GM18907 (cell line): ENCODE measurements at regions not wholly inside any gene's neighbourhood (a gene's known extent, or its start where the extent isn't known, plus 50 kb on each side); places are given as distances from the start of the nearest gene placed in this dataset.

Experiments
- ATAC-seq: cut with Tn5 transposase; IDR thresholded peaks from one replicate; pipeline ENCODE4 v1.9.1; 2021; ENCODE audit warnings: mild to moderate bottlenecking, moderate library complexity; ENCODE audit not compliant: unreplicated experiment

DNA sequence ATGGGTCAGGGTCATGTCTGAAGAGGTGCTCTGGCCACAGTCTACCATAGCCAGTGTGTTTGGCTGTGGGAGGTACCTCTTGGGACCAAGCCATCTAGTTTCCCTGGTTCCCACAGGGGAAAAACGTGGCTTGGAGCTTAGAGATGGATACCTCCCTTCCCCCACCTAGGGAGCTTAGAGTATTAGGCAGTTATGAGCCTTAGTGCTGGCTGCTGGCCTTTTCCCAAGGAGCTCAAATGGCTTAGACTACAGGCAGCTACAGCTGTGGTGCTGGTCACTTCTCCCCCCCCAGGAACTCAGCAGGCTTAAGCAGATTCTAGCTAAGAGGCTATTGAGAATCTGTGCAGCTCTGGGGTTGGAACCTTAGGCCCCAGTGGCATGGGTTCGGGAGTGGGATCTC is 591.2 kb downstream of the NSUN3 start:
- ATAC-seq = no peak

DNA sequence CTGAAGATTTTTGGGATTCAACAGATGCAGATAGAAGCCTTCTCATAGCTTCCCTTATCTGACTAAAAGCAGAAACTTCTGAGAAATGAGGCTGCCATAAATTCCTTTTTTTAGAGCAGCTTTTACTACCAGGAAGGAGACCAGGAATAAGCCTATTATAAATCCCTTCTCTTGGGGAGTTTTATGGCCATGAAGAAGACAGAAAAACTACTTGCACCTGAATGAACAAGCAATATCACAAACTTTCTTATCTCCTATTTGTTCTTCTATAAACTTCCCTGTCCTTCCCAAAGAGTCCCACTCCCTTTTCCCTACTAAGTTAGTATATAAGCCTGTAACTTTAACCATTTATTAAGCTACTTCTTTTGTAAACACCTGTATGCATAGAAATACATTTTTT is 603.1 kb downstream of the NSUN3 start:
- ATAC-seq = no peak

DNA sequence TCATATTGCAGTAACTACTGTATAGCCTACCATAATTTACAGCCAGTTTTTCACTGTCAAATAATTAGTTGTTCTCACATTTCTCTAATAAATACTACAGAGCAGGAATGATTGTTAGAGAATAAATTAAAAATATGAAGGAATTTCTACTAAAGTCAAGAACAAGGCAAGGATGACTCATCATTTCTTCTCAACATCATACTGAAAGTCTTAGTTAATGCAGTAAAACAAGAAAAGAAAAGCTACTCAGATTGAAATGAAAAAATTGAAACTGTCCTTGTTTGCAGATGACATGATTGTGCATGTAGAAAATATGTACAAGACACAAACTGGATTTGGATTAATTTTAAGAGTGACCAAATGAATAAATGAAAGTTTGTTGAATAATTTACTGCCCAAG is 608.2 kb downstream of the NSUN3 start:
- no peak for ATAC-seq

DNA sequence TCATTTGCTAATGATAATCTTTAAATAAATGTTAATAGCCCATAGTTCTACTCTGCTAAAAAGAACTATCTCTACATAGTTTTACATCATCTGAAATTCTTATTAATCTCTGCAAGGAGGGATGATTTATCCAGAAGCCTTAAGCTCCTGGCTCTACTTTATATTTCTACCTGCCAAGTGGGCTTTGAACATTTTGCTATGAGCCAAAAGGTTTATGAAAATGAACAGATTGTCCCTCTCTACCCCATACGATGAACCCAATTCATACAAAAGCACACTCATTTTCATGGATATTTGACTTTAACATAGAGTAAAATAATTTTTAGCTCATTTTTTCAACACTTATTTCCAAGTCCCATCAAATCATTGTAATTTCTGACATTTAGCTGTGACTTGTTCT is 611.0 kb downstream of the NSUN3 start:
- no peak for ATAC-seq

DNA sequence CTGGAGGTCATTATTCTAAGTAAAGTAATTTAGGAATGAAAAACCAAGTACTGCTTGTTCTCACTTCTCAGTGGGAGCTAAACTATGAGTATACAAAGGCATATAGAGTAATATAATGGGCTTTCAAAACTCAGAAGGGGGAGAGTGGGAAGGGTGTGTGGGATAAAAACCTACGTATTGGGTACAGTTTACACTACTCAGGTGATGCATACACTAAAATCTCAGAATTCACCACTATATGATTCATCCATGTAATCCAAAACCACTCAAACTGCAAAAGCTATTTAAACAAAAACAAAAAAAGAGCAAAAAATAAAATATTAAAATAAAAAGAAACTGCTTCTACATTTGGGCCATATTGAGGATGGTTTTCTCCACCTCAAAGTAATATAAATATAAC is 623.3 kb downstream of the NSUN3 start:
- no peak for ATAC-seq

DNA sequence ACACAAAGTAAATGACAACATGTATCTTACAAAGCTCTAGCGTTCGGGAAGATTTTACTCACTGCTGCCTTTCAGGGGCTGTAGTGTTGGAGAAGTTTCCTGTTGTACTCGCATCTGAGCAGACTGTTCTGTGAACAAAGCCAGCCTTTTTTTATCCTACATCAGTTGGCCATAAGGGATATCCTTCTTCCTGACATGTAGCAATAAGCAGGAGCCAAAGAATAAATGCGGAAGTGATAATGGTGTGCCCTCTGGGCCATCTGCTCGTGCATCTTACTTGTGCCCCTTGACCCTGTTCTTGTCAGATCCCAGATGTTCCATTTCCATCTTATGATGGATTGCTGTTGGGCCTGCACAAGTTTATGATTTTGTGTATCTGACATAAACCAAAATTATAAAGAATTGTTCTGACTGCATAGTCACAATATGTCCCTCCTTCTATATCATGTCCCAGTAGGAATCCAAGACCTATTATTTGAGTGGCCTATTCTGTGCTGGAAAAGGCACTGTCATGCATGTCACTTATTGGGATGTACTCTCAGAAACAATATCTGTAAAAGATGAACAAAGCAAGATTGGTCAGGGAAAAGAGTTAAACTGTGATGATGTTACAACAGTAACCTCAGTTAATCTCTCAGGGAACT is 631.3 kb downstream of the NSUN3 start:
- ATAC-seq = no peak

DNA sequence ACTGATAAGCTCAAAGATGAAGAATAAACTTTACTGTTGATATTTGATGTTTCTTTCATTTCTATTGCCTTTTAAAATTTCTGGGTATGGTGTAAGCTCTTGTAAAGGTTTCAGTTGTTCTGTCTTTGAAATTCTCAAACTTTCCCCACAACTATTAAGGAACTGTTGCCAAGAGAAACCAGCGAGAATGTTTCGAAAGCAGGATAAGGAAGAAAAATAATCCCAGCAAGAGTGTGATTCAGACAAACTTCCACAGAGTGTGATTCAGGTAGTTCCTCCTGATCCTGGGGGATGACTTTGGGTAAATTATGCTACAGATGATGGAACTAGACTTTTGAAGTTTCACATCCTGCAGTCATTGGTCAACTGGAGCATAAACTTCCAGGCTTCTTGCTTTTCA is 632.0 kb downstream of the NSUN3 start:
- ATAC-seq = no peak

DNA sequence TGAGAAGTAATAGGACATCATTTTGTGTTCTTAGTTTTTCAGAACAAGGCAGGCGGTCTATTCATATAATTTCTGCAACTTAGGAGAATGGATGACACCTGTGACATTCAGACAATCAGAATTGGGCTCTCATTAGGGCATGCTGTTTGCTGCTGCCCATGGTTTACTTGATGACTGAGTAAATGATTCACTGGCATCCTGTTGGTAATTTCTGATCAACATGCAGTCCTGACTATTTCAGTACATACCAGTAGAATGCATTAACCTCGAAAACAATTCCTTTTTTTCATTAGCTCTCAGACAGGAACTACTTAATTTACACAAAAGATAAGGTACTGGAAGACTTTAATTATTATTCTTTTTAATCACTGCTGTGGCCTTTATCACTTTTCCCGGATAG is 641.6 kb downstream of the NSUN3 start:
- no peak for ATAC-seq

DNA sequence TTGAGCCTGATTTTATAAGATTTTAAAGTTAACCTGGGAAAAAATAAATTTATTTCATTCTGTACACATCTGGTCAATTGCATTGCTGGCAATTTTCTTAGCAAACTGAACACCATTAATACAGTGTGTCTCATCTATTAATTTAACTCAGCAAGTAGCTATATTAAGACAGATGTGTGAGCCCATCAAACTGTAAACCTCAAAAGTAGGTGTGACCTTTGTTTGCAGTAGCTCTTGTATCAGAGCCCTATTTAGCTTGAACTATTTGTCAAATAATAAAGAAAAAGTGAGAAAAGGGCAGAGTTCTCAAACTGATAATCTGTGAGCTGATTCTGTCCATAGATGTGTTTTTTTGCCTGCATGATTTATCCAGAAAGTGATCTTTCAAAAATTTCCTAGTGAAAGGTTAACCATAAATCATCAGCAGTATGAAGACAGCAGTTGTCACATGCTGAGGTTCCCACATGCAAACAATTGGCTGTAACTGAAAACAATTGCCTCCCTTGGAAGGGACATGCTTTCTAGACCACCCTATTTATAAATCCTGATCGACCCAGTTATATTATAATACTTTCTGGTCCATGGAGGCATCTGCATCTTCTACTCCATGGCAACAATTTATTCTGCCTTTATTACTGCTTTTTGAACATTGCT is 646.5 kb downstream of the NSUN3 start:
- ATAC-seq = no peak

DNA sequence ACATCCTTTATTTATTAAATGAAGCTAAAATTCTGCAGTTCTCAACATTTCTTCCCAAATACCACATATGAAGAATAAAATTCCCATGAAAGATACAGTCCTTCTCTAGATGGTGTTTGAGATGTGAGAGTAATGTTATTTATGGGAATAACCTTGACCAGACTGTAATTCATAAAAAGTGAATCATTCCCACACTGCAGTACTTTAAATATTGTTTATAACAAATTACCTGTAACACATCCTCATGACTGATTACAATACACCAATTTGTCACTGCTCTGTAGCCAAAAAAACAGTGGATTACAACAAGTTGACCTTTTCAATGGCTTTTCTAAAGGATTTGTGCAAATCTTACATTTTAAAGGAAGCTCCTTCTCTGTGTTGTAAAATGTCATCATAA is 651.3 kb downstream of the NSUN3 start:
- ATAC-seq = no peak

DNA sequence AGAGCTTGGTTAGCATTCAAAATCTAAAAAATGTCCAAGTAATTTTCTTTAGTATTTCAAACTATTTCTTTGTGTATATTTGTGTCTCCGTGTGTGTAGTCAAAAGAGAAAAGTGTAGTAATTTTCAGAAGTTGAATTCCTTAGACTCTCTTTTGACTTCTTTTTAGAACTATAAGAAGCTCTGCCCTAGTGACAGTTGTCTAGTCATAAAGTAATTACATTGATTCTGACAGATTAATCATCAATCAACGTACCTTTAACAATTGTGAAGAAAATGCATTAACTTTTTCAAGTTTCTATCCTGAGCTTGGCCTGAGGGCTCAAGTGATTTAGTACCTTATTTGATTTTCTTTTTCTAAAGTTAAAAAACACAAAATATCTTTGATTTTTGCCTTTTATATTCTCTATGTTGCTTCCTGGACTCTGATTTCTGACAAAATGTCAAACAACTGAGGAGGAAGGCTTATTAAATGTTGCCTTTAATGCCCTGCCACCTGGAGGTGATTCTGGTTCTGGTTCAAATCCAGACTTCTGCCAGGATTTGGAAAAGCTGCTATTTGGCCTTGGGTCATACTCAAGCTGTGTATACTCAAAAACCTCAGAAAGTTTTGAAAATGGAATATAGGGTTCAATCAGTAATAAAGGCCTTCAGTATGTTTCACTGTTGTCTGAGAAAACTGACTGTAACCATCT is 653.6 kb downstream of the NSUN3 start:
- ATAC-seq = no peak

DNA sequence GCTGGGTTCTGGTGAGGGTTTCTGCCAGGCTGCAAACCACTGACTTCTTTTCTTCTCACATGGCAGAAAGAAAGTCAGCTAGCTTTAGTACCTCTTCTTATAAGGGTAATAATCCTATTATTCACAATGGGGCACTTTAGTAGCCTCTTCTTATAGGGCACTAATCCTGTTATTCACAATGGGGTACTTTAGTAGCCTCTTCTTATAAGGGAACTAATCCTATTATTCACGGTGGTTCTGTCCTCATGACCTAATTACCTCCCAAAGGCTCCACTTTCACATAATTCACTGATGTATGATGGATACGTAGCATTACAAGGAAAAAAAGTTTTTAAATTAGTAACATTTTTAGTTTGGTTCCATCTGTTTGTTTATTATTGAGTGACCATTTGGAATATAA is 671.3 kb downstream of the NSUN3 start:
- no peak for ATAC-seq

DNA sequence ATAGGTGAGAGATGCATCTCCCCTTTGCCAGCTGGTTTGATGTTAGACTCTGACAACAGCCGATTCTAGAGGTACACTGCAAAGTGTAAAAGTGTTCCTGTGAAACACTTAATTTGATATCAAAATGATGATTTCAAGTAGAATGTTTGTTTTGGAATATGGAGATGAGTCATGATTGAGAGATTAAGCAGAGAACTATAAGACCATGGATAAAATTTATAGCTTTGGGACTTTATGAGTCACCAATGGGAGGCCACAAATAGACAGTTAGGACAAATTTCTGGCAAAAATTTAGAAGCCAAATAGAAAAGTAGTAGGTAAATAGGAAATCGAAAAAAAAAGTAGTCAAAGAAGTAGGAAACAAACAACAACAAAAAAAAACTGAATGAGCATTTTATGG is 672.5 kb downstream of the NSUN3 start:
- no peak for ATAC-seq

DNA sequence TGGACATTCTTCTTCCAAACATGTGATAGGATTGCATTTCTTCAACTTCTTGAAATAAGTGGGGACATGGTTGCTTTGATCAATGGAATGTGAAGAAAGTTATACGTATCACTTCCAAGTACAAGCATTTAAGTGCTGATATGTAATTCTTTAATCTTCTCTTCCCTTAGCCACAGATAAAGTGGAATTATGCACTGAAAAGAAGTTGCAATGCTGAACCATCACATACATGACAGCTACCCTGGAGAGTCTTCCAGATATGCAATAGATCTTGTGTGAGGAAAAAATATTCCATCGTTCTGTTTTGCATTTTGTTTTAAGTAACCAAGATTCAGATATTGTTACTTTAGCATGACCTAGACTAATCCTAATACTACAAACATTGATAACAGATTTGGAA is 674.3 kb downstream of the NSUN3 start:
- no peak for ATAC-seq

DNA sequence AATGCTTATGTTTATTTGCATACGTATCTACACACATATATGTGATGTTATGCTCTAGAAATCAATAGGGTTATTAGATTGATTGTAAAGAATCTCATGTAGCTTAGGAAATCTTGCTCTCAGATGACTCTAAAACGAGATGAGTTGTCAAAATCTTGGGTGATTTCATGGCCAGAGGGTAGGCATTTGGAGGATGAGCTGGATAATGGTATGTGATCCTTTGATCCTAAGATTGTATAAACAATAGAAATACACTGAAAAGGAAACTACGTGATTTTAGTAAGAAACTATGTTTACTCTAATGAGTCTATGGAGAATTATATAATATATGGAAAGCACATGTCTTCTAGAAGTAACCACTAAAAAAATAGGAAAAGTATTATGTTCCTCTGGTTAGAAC is 676.6 kb downstream of the NSUN3 start:
- ATAC-seq = no peak

DNA sequence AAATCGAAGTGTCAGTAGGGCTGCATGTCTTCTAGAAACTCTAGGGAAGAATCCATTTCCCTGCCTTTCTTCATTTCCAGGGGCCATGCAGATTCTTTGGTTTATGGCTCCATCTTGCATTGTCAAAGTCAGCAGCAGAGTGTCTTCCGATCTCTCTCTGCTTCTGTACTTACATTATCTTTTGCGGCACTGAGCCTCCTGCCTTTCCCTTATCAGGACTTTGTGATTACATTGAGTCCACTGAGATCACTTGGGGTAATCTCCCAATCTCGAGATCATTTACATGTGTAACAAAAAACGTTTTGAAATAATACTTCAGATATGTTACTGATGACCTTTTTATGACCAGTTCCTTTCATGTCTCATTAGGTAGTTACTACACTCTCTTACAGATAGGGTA is 695.9 kb downstream of the NSUN3 start:
- ATAC-seq = no peak

DNA sequence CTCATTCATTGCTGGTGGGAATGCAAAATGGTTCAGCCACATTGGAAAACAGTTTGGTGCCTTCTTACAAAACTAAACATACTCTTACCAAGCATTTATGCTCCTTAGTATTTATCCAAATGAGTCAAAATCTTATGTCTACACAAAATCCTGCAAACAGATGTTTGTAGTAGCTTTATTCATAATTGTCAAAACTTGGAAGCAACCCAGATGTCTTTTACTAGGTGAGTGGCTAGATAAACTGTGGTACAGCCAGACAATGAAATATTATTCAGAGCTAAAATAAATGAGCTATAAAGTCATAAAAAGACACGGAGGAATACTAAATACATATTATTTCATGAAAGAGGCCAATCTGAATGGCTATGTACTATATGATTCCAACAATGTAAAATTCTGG is 709.5 kb downstream of the NSUN3 start:
- no peak for ATAC-seq

DNA sequence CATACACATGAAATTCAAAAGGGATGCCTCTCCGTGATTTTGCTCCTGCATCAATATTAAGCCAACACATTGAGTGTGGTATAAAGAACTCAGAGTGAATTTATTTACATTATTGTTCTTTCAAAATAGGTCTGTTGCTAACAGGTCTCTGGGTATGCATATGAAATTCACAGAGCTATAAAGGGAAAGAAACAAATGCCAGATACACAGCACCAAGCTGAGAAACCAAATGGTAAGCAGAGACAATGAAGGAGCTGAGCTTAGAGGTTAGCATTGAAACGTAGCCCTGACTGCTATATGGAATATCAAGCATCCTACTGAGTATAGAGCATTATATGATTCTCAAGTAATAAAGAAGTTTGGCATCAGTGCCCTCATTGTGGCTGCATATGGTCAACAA is 712.9 kb downstream of the NSUN3 start:
- no peak for ATAC-seq

DNA sequence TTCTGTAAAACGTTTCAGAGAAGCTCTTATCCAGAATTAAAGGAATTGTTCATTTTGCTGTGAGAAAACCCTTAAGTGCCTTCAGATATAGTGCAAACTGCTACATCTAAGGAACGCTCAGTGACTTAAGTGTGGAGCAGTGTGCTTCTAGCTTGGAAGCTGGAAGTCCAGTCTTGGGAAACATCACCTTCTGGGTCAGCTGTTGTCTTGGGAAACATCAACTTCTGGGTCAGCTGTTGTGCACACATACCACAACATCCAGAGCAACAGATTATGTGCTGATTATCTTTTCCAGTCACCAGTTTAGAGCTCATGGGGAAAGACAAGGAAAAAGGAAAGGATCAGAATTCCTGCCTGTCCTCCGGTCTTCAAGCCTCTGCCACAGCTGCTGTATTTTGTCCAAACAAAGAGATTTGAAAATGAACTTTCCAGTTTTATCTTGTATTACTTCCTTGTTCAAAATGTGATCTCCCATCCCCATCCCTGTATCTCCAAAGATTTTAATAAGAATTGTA is 713.6 kb downstream of the NSUN3 start:
- ATAC-seq = no peak

DNA sequence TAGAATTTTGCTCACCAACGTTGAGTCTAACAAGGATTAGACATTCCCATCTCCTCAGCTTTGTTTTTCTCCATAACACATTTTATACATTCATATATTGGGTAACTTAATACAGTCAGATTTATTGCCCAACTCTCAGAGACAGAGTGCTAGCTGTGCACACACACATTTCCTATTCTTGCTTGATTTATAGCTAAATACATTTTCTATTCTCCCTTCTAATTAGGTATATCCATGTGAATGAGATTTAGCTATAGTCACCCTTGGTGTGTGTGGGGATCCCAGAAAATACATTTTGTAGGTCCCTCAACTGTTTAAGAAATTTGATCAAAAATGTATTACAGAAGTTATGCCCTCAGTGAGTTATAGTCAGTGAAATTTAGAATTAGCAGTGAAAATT is 715.4 kb downstream of the NSUN3 start:
- ATAC-seq = no peak

DNA sequence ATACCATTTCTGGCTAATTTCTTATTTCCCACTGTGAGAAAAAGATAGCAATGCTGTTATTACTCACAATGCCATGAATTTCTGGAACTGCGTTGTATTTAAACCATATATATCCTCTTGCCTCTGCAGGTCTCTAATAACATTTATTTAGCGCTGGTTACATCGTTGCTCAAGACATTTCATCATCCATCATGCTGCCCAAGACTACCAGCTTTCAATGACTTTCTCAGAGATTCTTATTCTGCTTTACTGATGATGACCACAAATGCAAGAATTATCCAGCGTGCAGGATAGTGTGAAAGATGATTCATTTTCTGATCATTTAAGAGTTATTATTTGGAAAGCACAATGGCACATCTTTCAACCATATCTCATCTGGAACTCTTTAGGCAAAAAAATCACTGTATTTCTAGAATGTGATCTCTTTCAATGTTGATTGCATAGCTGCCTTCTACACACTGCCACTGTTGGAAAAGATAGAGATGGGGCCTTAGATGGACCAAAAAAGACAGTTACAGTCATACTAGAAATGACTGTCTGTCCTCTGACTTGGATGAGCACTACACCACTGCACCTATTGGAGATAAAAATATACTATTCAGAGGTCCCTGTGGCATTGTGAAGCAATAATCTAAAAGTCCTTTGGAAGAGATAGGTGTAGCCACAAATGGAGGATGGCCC is 716.1 kb downstream of the NSUN3 start:
- ATAC-seq = no peak

DNA sequence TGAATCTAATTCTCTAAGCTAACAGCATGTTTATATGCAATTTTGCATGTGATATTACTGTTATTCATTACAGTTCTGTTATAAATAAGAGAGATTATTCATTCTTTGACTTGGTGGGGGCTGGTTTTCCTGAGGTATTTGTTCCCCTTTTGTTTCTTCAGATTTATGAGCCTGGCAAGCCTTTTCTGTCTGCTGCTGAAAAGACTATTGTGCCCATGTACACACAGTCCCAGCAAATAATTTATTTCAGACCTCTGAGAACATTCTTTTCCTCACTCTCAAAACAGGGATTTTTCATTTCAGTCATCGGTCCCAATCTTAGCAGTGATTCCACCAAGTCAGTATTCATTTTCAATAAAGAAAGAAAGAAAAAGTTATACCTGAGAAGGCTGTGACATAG is 716.8 kb downstream of the NSUN3 start:
- ATAC-seq = no peak
